ENCODE measurements at regions not wholly inside any gene's neighbourhood (a gene's known extent, or its start where the extent isn't known, plus 50 kb on each side); places are given as distances from the start of the nearest gene placed in this dataset.

DNA sequence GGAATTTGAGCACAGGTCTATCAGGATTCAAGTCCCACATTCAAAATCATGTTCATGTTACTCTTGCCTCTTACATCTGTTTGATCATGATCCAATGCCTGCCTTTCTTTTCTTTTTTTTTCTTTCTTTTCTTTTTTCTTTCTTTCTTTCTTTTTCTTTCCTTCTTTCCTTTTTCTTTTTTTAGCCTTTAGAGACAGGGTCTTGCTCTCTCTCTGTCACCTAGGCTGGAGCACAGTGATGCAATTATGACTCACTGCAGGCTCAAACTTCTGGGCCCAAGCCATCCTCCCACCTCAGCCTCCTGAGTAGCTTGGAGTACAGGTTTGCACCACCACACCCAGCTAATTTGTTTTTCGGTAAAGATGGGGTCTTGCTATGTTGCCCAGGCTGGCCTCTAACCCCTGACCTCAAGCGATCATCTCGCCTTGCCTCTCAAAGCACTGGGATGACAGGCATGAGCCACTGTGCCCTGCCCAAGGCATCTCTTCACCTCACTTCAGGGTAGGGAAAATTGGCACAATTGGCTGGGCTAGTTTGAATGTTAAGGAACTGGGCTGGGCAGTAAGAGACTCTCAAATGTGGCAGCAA, 359.2 kb downstream of the FBXW7 start:
- Histone ChIP-seq H3K36me3 (ENCODE audit: insufficient read depth, low read length) (no peaks in the 10 kb centered on the region), H3K4me1 (ENCODE audit: control insufficient read depth, insufficient read depth, low read length, unreplicated experiment) (no peaks in the 10 kb centered on the region), H3K27me3 (ENCODE audit: insufficient read depth, low read length) (peaks cover 23% of the 10 kb centered on the region; the same call in 1 of the 2 replicates), H3K79me2 (ENCODE audit: control insufficient read depth, insufficient read depth, low read length, unreplicated experiment) (no peaks in the 10 kb centered on the region), H3K4me3 (ENCODE audit: low read depth, low read length) (no peak overlapping the region), H2AFZ (ENCODE audit: low read length, unreplicated experiment) (no peak overlapping the region), H3K27ac (ENCODE audit: low read depth, low read length) (no peak overlapping the region)

- H3K4me1 ChIP-seq (ENCODE audit: control insufficient read depth, insufficient read depth, low read length, unreplicated experiment), result no peaks in the 10 kb centered on the region
- H2AFZ ChIP-seq (ENCODE audit: low read length, unreplicated experiment), result no peak overlapping the region
- no peak overlapping the region for H3K27ac ChIP-seq (ENCODE audit: low read depth, low read length)
- H3K36me3 ChIP-seq (ENCODE audit: insufficient read depth, low read length), result no peaks in the 10 kb centered on the region
- H3K4me3 ChIP-seq (ENCODE audit: low read depth, low read length), result no peak overlapping the region
- H3K27me3 ChIP-seq (ENCODE audit: insufficient read depth, low read length), result peaks cover 32% of the 10 kb centered on the region
- H3K79me2 ChIP-seq (ENCODE audit: control insufficient read depth, insufficient read depth, low read length, unreplicated experiment), result no peaks in the 10 kb centered on the region
Measured at GRCh38 chr4:152175586-152175985, 360.3 kb downstream of the FBXW7 start.

GRCh38 chr4:152172146-152172545, 363.7 kb downstream of the FBXW7 start:
- no peak overlapping the region for H3K4me3 ChIP-seq (ENCODE audit: low read depth, low read length)
- H3K36me3 ChIP-seq (ENCODE audit: insufficient read depth, low read length), result no peaks in the 10 kb centered on the region
- H2AFZ ChIP-seq (ENCODE audit: low read length, unreplicated experiment), result no peak overlapping the region
- H3K79me2 ChIP-seq (ENCODE audit: control insufficient read depth, insufficient read depth, low read length, unreplicated experiment), result no peaks in the 10 kb centered on the region
- H3K27me3 ChIP-seq (ENCODE audit: insufficient read depth, low read length), result peaks cover 45% of the 10 kb centered on the region
- no peaks in the 10 kb centered on the region for H3K4me1 ChIP-seq (ENCODE audit: control insufficient read depth, insufficient read depth, low read length, unreplicated experiment)
- H3K27ac ChIP-seq (ENCODE audit: low read depth, low read length), result no peak overlapping the region

DNA sequence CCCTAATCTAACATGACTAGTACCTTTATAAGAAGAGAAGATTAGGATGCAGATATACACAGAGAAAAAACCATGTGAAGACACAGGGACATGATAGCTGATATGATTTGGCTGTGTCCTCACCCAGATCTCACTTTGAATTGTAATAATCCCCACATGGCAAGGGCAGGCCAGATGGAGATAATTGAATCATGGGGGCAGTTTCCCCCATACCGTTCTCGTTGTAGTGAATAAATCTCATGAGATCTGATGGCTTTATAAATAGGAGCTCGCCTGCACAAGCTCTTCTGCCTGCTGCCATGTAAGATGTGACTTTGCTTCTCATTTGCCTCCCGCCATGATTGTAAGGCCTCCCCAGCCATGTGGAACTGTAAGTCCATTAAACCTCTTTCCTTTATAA, 364.3 kb downstream of the FBXW7 start:
- Histone ChIP-seq H3K27me3 (ENCODE audit: insufficient read depth, low read length) (peaks cover 45% of the 10 kb centered on the region), H3K79me2 (ENCODE audit: control insufficient read depth, insufficient read depth, low read length, unreplicated experiment) (no peaks in the 10 kb centered on the region), H3K27ac (ENCODE audit: low read depth, low read length) (no peak overlapping the region), H3K4me3 (ENCODE audit: low read depth, low read length) (no peak overlapping the region), H2AFZ (ENCODE audit: low read length, unreplicated experiment) (no peak overlapping the region), H3K4me1 (ENCODE audit: control insufficient read depth, insufficient read depth, low read length, unreplicated experiment) (no peaks in the 10 kb centered on the region), H3K36me3 (ENCODE audit: insufficient read depth, low read length) (no peaks in the 10 kb centered on the region)

- no peaks in the 10 kb centered on the region for H3K36me3 ChIP-seq (ENCODE audit: insufficient read depth, low read length)
- H3K4me3 ChIP-seq (ENCODE audit: low read depth, low read length), result no peak overlapping the region
- H3K27me3 ChIP-seq (ENCODE audit: insufficient read depth, low read length), result peaks cover 47% of the 10 kb centered on the region
- H3K27ac ChIP-seq (ENCODE audit: low read depth, low read length), result no peak overlapping the region
- no peaks in the 10 kb centered on the region for H3K4me1 ChIP-seq (ENCODE audit: control insufficient read depth, insufficient read depth, low read length, unreplicated experiment)
- no peak overlapping the region for H2AFZ ChIP-seq (ENCODE audit: low read length, unreplicated experiment)
- H3K79me2 ChIP-seq (ENCODE audit: control insufficient read depth, insufficient read depth, low read length, unreplicated experiment), result no peaks in the 10 kb centered on the region
Measured at GRCh38 chr4:152169683-152170082, 366.2 kb downstream of the FBXW7 start.

GRCh38 chr4:152168987-152169616, 366.8 kb downstream of the FBXW7 start:
- Histone ChIP-seq H3K79me2 (ENCODE audit: control insufficient read depth, insufficient read depth, low read length, unreplicated experiment) (no peaks in the 10 kb centered on the region), H3K27me3 (ENCODE audit: insufficient read depth, low read length) (peaks cover 53% of the 10 kb centered on the region), H3K36me3 (ENCODE audit: insufficient read depth, low read length) (no peaks in the 10 kb centered on the region), H2AFZ (ENCODE audit: low read length, unreplicated experiment) (no peak overlapping the region), H3K4me1 (ENCODE audit: control insufficient read depth, insufficient read depth, low read length, unreplicated experiment) (no peaks in the 10 kb centered on the region), H3K27ac (ENCODE audit: low read depth, low read length) (no peak overlapping the region), H3K4me3 (ENCODE audit: low read depth, low read length) (no peak overlapping the region)

- Histone ChIP-seq H3K27me3 (ENCODE audit: insufficient read depth, low read length) (peaks cover 40% of the 10 kb centered on the region), H3K4me1 (ENCODE audit: control insufficient read depth, insufficient read depth, low read length, unreplicated experiment) (no peaks in the 10 kb centered on the region), H3K36me3 (ENCODE audit: insufficient read depth, low read length) (no peaks in the 10 kb centered on the region), H3K79me2 (ENCODE audit: control insufficient read depth, insufficient read depth, low read length, unreplicated experiment) (no peaks in the 10 kb centered on the region), H3K4me3 (ENCODE audit: low read depth, low read length) (no peak overlapping the region), H3K27ac (ENCODE audit: low read depth, low read length) (no peak overlapping the region), H2AFZ (ENCODE audit: low read length, unreplicated experiment) (no peak overlapping the region)
Measured at GRCh38 chr4:152166567-152166966, 369.3 kb downstream of the FBXW7 start.

GRCh38 chr4:152165846-152166245, 370.0 kb downstream of the FBXW7 start:
- no peak overlapping the region for H3K27ac ChIP-seq (ENCODE audit: low read depth, low read length)
- no peak overlapping the region for H3K4me3 ChIP-seq (ENCODE audit: low read depth, low read length)
- H3K4me1 ChIP-seq (ENCODE audit: control insufficient read depth, insufficient read depth, low read length, unreplicated experiment), result no peaks in the 10 kb centered on the region

DNA sequence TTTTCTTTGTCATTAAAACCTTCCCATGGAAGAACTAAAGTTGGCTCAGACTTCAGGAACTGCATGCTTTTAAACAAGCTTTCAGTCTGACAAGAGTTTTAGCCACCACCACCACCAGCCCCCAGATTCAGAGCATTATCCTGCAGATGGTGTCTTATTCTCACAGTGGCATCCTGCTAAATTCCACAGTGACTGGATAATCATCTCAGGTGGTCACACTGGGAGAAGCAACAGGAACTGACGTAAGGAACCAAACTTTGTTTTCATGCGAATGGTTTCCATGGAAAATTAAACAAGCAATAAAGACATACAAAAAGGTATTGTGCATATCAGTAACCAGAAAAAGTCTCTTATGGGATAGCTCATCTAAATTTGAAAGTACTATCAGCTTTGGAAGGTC, 370.7 kb downstream of the FBXW7 start:
- Histone ChIP-seq H3K4me1 (ENCODE audit: control insufficient read depth, insufficient read depth, low read length, unreplicated experiment) (no peaks in the 10 kb centered on the region), H3K27me3 (ENCODE audit: insufficient read depth, low read length) (peaks cover 31% of the 10 kb centered on the region), H3K27ac (ENCODE audit: low read depth, low read length) (no peak overlapping the region), H3K79me2 (ENCODE audit: control insufficient read depth, insufficient read depth, low read length, unreplicated experiment) (no peaks in the 10 kb centered on the region), H3K36me3 (ENCODE audit: insufficient read depth, low read length) (no peaks in the 10 kb centered on the region), H2AFZ (ENCODE audit: low read length, unreplicated experiment) (no peak overlapping the region), H3K4me3 (ENCODE audit: low read depth, low read length) (no peak overlapping the region)

More at GRCh38 chr4:152165846-152166245, 370.0 kb downstream of the FBXW7 start:
- Histone ChIP-seq H3K79me2 (ENCODE audit: control insufficient read depth, insufficient read depth, low read length, unreplicated experiment) (no peaks in the 10 kb centered on the region), H3K27me3 (ENCODE audit: insufficient read depth, low read length) (peaks cover 33% of the 10 kb centered on the region), H3K36me3 (ENCODE audit: insufficient read depth, low read length) (no peaks in the 10 kb centered on the region), H2AFZ (ENCODE audit: low read length, unreplicated experiment) (no peak overlapping the region)

GRCh38 chr4:152164561-152164960, 371.3 kb downstream of the FBXW7 start:
- Histone ChIP-seq H3K4me1 (ENCODE audit: control insufficient read depth, insufficient read depth, low read length, unreplicated experiment) (no peaks in the 10 kb centered on the region), H2AFZ (ENCODE audit: low read length, unreplicated experiment) (no peak overlapping the region), H3K36me3 (ENCODE audit: insufficient read depth, low read length) (no peaks in the 10 kb centered on the region), H3K79me2 (ENCODE audit: control insufficient read depth, insufficient read depth, low read length, unreplicated experiment) (no peaks in the 10 kb centered on the region), H3K27ac (ENCODE audit: low read depth, low read length) (no peak overlapping the region), H3K4me3 (ENCODE audit: low read depth, low read length) (no peak overlapping the region), H3K27me3 (ENCODE audit: insufficient read depth, low read length) (peaks cover 26% of the 10 kb centered on the region)

DNA sequence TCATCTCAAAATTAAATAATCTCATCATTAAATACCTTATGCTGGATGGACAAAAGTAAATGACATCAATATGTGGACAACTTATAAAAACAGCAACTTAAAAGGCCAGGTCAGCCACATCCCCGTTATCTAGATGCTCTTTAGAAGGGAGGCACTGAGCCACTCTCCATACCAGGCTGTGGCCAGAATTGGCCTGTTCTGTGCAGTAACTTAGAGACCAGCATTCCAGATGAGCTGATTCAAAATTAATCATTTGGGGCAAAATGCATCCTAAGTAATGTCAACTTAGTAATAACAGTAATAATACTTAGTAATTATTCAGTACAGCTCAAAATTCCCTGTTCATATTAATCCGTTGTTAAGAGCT, 373.6 kb downstream of the FBXW7 start:
- Histone ChIP-seq H3K79me2 (ENCODE audit: control insufficient read depth, insufficient read depth, low read length, unreplicated experiment) (no peaks in the 10 kb centered on the region), H3K36me3 (ENCODE audit: insufficient read depth, low read length) (no peaks in the 10 kb centered on the region), H3K4me1 (ENCODE audit: control insufficient read depth, insufficient read depth, low read length, unreplicated experiment) (no peaks in the 10 kb centered on the region), H3K4me3 (ENCODE audit: low read depth, low read length) (no peak overlapping the region), H2AFZ (ENCODE audit: low read length, unreplicated experiment) (no peak overlapping the region), H3K27ac (ENCODE audit: low read depth, low read length) (no peak overlapping the region), H3K27me3 (ENCODE audit: insufficient read depth, low read length) (peaks cover 31% of the 10 kb centered on the region)
